SK-N-MC (cell line): ENCODE measurements at regions not wholly inside any gene's neighbourhood (a gene's known extent, or its start where the extent isn't known, plus 50 kb on each side); places are given as distances from the start of the nearest gene placed in this dataset.

Experiments
- DNase-seq: peaks from one replicate; pipeline ENCODE4 v3.0.0-alpha.2; 2011; ENCODE audit warnings: low read depth, low spot score
- H3K27ac ChIP-seq: fragments of 200-600 bp; sonication (generic); 2 replicates; pipeline ENCODE4 v1.5.1; 2016; ENCODE audit warnings: mixed run types
- H3K36me3 ChIP-seq: fragments of 200-600 bp; sonication (generic); 2 replicates; pipeline ENCODE4 v1.6.1; 2017; ENCODE audit warnings: antibody characterized with exemption, low read length, mixed read lengths; ENCODE audit not compliant: insufficient read depth
- H3K4me3 ChIP-seq: fragments of 200-600 bp; sonication (generic); 2 replicates; pipeline ENCODE4 v1.5.1; 2016
- H3K9ac ChIP-seq: fragments of 200-600 bp; sonication (generic); 2 replicates; pipeline ENCODE4 v1.8.0; 2017; ENCODE audit warnings: mixed run types, mixed read lengths; ENCODE audit not compliant: insufficient read length
- H3K9me3 ChIP-seq: fragments of 200-600 bp; sonication (generic); 2 replicates; pipeline ENCODE4 v1.6.1; 2017; ENCODE audit warnings: low read depth, mild to moderate bottlenecking, antibody characterized with exemption, low read length, moderate library complexity, mixed read lengths
- EZH2 ChIP-seq: fragments of 200-600 bp; sonication (generic); IDR thresholded peaks from one replicate; pipeline ENCODE4 v1.6.1; 2017; ENCODE audit warnings: antibody characterized with exemption
- FOXP2 ChIP-seq: optimal IDR thresholded peaks from 2 replicates; pipeline ENCODE3; 2011; ENCODE audit warnings: mild to moderate bottlenecking, moderate library complexity; ENCODE audit not compliant: insufficient read depth; ENCODE audit errors: extremely low read length, control extremely low read depth
- POLR2AphosphoS5 ChIP-seq: IDR thresholded peaks from 2 replicates; pipeline ENCODE4 v1.6.1; 2012; ENCODE audit warnings: mild to moderate bottlenecking, low read depth, low read length, borderline replicate concordance

GRCh38 chr5:14944996-14945395 is 73.4 kb upstream of the ANKH start:
- Histone ChIP-seq H3K36me3 (no peaks in the 10 kb centered on the region), H3K4me3 (no peak overlapping the region), H3K27ac (no peak overlapping the region), H3K9ac (no peak overlapping the region), H3K9me3 (no peaks in the 10 kb centered on the region)
- TF ChIP-seq POLR2AphosphoS5: no peak
- no peak for TF ChIP-seq EZH2
- no peak for TF ChIP-seq FOXP2
- no peak for DNase-seq

GRCh38 chr5:14944350-14944739 is 72.8 kb upstream of the ANKH start:
- Histone ChIP-seq H3K4me3 (no peak overlapping the region), H3K9ac (no peak overlapping the region), H3K36me3 (no peaks in the 10 kb centered on the region), H3K9me3 (no peaks in the 10 kb centered on the region), H3K27ac (no peak overlapping the region)
- no peak for DNase-seq
- TF ChIP-seq EZH2 (no peak), FOXP2 (no peak), POLR2AphosphoS5 (no peak)

- no peak for TF ChIP-seq EZH2
- TF ChIP-seq POLR2AphosphoS5: no peak
- no peak for TF ChIP-seq FOXP2
- Histone ChIP-seq H3K4me3 (no peak overlapping the region), H3K36me3 (no peaks in the 10 kb centered on the region), H3K9me3 (no peaks in the 10 kb centered on the region), H3K27ac (no peak overlapping the region), H3K9ac (no peak overlapping the region)
- no peak for DNase-seq
Observed at GRCh38 chr5:14942212-14942611, 70.6 kb upstream of the ANKH start.

GRCh38 chr5:14937254-14937653 is 65.7 kb upstream of the ANKH start:
- no peaks in the 10 kb centered on the region for H3K36me3 ChIP-seq
- no peak overlapping the region for H3K9ac ChIP-seq
- no peak overlapping the region for H3K27ac ChIP-seq
- no peak overlapping the region for H3K4me3 ChIP-seq
- DNase-seq: no peak
- TF ChIP-seq FOXP2: no peak
- no peak for TF ChIP-seq POLR2AphosphoS5
- TF ChIP-seq EZH2: no peak
- H3K9me3 ChIP-seq: no peaks in the 10 kb centered on the region

- no peak overlapping the region for H3K27ac ChIP-seq
- no peaks in the 10 kb centered on the region for H3K36me3 ChIP-seq
- no peak for DNase-seq
- TF ChIP-seq POLR2AphosphoS5: no peak
- no peak for TF ChIP-seq FOXP2
- TF ChIP-seq EZH2: no peak
- H3K4me3 ChIP-seq: no peak overlapping the region
- no peaks in the 10 kb centered on the region for H3K9me3 ChIP-seq
- no peak overlapping the region for H3K9ac ChIP-seq
Observed at GRCh38 chr5:14936588-14936987, 65.0 kb upstream of the ANKH start.

- Histone ChIP-seq H3K27ac (no peak overlapping the region), H3K9me3 (no peaks in the 10 kb centered on the region), H3K36me3 (no peaks in the 10 kb centered on the region), H3K9ac (no peak overlapping the region), H3K4me3 (no peak overlapping the region)
- no peak for DNase-seq
- TF ChIP-seq EZH2 (no peak), FOXP2 (no peak), POLR2AphosphoS5 (no peak)
Observed at GRCh38 chr5:14935341-14935740, 63.8 kb upstream of the ANKH start.

GRCh38 chr5:14932902-14933469 is 61.4 kb upstream of the ANKH start:
- Histone ChIP-seq H3K27ac (no peak overlapping the region), H3K9me3 (no peaks in the 10 kb centered on the region), H3K4me3 (no peak overlapping the region), H3K9ac (no peak overlapping the region), H3K36me3 (no peaks in the 10 kb centered on the region)
- no peak for TF ChIP-seq POLR2AphosphoS5
- TF ChIP-seq FOXP2: no peak
- no peak for TF ChIP-seq EZH2
- DNase-seq: no peak

- DNase-seq: no peak
- Histone ChIP-seq H3K4me3 (no peak overlapping the region), H3K36me3 (no peaks in the 10 kb centered on the region), H3K9me3 (no peaks in the 10 kb centered on the region), H3K27ac (no peak overlapping the region), H3K9ac (no peak overlapping the region)
- TF ChIP-seq EZH2: no peak
- no peak for TF ChIP-seq POLR2AphosphoS5
- no peak for TF ChIP-seq FOXP2
Observed at GRCh38 chr5:14930486-14930885, 58.9 kb upstream of the ANKH start.

- H3K4me3 ChIP-seq: no peak overlapping the region
- TF ChIP-seq POLR2AphosphoS5: no peak
- TF ChIP-seq FOXP2: no peak
- no peak for TF ChIP-seq EZH2
- H3K9me3 ChIP-seq: no peaks in the 10 kb centered on the region
- no peak overlapping the region for H3K27ac ChIP-seq
- no peak for DNase-seq
- H3K9ac ChIP-seq: no peak overlapping the region
- no peaks in the 10 kb centered on the region for H3K36me3 ChIP-seq
Observed at GRCh38 chr5:14929293-14930065, 57.9 kb upstream of the ANKH start.
